Stimulated activated naive CD8-positive, alpha-beta T cell treated with anti-CD3 and anti-CD28 coated beads, Interleukin-15, amount 100 ng/mL, for 72 hours (primary cell): ENCODE measurements at regions not wholly inside any gene's neighbourhood (a gene's known extent, or its start where the extent isn't known, plus 50 kb on each side); places are given as distances from the start of the nearest gene placed in this dataset.

Experiments
- ATAC-seq: fragments of 150-1000 bp; cut with Tn5 transposase; 2 replicates; pipeline ENCODE4 v1.10.0; 2021; ENCODE audit warnings: mild to moderate bottlenecking, moderate library complexity
- DNase-seq, 2 donors: peaks; one replicate each; pipeline ENCODE4 v3.0.0; 2021 to 2022
- H3K27ac Mint-ChIP-seq, 2 donors: one replicate each; pipeline ENCODE4 v1.8.0; 2022; ENCODE audit warnings: mild to moderate bottlenecking in 2 of 2, mixed read lengths in 2 of 2, moderate library complexity in 2 of 2
- H3K27me3 Mint-ChIP-seq: one replicate; pipeline ENCODE4 v1.8.0; 2022; ENCODE audit warnings: mixed read lengths
- H3K4me1 Mint-ChIP-seq: one replicate; pipeline ENCODE4 v1.8.0; 2022; ENCODE audit warnings: mild to moderate bottlenecking, mixed read lengths
- H3K4me3 Mint-ChIP-seq, 2 donors: one replicate each; pipeline ENCODE4 v1.8.0; 2022; ENCODE audit warnings: mild to moderate bottlenecking in 2 of 2, mixed read lengths in 2 of 2, moderate library complexity in 1 of 2
- H3K9me3 Mint-ChIP-seq, 2 donors: one replicate each; pipeline ENCODE4 v1.8.0; 2022; ENCODE audit warnings: mixed read lengths in 2 of 2

DNA sequence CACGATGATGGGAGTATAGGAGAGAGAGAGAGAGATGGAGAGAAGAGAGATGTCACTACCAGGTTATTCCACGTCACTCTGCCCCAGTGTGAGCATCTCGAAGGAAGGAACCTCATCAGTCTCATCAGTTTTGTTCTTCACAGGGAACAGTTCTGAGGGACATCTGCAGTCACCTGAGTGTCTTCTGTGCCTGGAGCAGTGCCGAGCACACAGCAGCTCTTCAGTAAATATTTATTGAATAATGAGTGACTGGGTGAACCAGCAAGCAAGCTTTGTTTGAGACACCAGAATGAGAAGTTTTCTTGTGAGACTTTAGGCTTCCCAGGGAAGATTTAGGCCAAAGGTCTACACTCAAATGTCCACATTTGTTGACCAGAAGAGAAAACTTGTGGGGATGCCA, 142.4 kb upstream of the IRX3 start:
- ATAC-seq (no peak), DNase-seq (no peak)
- H3K4me3 Mint-ChIP-seq = no peak overlapping the region
- H3K27ac Mint-ChIP-seq = no peak overlapping the region
- H3K27me3 Mint-ChIP-seq = peaks cover 77% of the 10 kb centered on the region
- H3K9me3 Mint-ChIP-seq = peaks cover 8 to 10% of the 10 kb centered on the region in 2 donors
- no peaks in the 10 kb centered on the region for H3K4me1 Mint-ChIP-seq

GRCh38 chr16:54426553-54426849, 139.9 kb upstream of the IRX3 start:
- H3K27me3 Mint-ChIP-seq = peaks cover 57% of the 10 kb centered on the region
- H3K27ac Mint-ChIP-seq = peak overlapping the region in 1 of 2 donors; percentile 37
- ATAC-seq (no peak), DNase-seq (no peak)
- H3K4me3 Mint-ChIP-seq = no peak overlapping the region
- H3K4me1 Mint-ChIP-seq = no peaks in the 10 kb centered on the region
- peaks cover 8 to 10% of the 10 kb centered on the region in 2 donors for H3K9me3 Mint-ChIP-seq

DNA sequence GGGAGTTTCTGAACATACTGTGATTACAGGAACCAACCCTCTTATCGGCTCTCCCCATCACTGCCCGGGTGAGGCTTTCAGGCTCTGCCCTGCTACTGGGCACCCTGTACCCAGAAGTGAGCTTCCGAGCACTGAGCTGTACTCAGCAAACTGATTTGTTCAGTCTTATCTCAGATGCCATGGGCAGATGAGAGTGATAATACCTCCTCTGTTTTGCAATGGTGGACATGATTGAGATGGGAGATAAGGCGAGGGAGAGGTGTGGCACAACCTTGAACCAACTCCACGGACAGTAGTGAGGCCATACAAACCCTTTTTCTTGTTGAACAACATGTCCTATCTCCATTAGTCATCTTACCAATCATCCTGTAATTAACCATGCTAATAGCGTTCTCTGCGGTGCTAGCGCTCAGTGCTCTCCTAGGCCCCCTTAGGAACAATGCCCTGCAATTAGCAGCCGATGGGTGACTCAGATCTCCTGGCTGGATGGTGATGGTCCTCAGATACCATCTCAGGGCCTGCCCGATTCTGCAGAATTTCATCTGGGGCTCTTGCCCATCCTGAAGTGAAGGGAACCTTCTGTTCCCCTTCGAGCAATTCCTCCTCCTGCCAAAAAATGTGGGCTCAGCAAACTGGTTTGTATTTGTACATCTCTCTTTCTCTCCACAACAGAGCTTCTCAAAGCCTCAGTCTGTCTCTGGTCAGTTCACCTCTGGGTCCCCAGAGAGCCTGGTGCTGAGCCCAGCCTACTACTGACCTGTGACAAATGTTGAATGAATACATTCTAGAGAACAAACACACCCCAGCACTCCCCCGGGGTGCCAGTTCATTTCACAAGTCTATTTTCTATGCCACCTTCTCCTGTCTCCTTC, 139.3 kb upstream of the IRX3 start:
- H3K4me1 Mint-ChIP-seq = no peaks in the 10 kb centered on the region
- ATAC-seq (no peak), DNase-seq (no peak)
- H3K4me3 Mint-ChIP-seq = no peak overlapping the region
- no peak overlapping the region for H3K27ac Mint-ChIP-seq
- H3K9me3 Mint-ChIP-seq = peaks cover 8 to 10% of the 10 kb centered on the region in 2 donors
- H3K27me3 Mint-ChIP-seq = peaks cover 51% of the 10 kb centered on the region

DNA sequence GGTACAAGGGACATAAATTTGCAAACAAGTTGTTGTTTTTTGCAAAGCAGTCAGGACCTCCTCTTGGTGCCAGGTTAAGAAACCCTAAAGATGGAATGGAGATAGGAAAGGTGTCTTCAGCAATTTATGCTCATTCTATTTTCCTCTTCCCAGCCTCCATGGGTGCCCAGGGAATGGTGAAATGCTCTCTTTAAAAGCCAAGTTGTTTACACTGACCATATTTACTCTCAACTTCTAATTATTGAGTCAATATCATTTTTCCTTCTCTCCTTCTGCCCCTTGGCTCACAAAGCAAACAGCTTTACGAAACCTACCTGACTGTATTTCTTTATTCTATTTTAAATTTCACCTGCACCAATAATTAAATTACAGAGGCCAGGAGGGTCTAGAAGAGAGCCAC, 138.5 kb upstream of the IRX3 start:
- no peak for DNase-seq
- H3K27me3 Mint-ChIP-seq = peaks cover 43% of the 10 kb centered on the region
- H3K27ac Mint-ChIP-seq = no peak overlapping the region
- peaks cover 5 to 8% of the 10 kb centered on the region in 2 donors for H3K9me3 Mint-ChIP-seq
- no peak overlapping the region for H3K4me3 Mint-ChIP-seq
- ATAC-seq = no peak
- H3K4me1 Mint-ChIP-seq = no peaks in the 10 kb centered on the region

- ATAC-seq = no peak
- Mint-ChIP-seq H3K27me3 (peaks cover 35% of the 10 kb centered on the region), H3K9me3 (peaks cover 4 to 6% of the 10 kb centered on the region in 2 donors), H3K4me3 (no peak overlapping the region), H3K27ac (no peak overlapping the region), H3K4me1 (no peaks in the 10 kb centered on the region)
- DNase-seq = no peak
Observed at GRCh38 chr16:54424043-54424451, 137.5 kb upstream of the IRX3 start.

DNA sequence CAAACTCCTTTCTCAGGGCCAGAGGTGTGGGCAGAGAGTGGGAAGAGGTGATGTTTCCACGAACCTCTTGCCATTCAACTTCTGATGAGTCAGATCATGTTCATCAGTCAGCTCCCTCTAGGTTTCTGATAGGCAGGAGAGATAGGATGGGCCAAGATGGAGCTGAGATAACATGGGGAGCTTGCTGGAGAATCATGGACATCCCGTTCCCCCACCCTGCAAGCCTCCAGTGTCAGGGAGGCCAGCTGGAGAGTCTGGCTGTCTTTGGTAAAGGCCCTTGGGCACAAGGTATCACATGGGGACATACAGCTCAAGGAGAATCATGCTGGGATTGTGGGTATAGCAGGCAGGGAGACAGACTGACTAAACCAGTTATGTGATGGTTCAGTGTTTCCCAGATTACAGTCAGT, 136.0 kb upstream of the IRX3 start:
- DNase-seq = no peak

GRCh38 chr16:54422159-54422558, 135.6 kb upstream of the IRX3 start:
- peaks cover 20% of the 10 kb centered on the region for H3K27me3 Mint-ChIP-seq
- H3K4me1 Mint-ChIP-seq = no peaks in the 10 kb centered on the region
- DNase-seq (no peak), ATAC-seq (no peak)
- no peak overlapping the region for H3K27ac Mint-ChIP-seq
- no peak overlapping the region for H3K4me3 Mint-ChIP-seq
- H3K9me3 Mint-ChIP-seq = no peaks in the 10 kb centered on the region

More for the DNA sequence above, 136.0 kb upstream of the IRX3 start:
- no peak overlapping the region for H3K4me3 Mint-ChIP-seq
- H3K9me3 Mint-ChIP-seq = no peaks in the 10 kb centered on the region
- H3K27ac Mint-ChIP-seq = no peak overlapping the region
- ATAC-seq = no peak
- no peaks in the 10 kb centered on the region for H3K4me1 Mint-ChIP-seq
- H3K27me3 Mint-ChIP-seq = peaks cover 23% of the 10 kb centered on the region

DNA sequence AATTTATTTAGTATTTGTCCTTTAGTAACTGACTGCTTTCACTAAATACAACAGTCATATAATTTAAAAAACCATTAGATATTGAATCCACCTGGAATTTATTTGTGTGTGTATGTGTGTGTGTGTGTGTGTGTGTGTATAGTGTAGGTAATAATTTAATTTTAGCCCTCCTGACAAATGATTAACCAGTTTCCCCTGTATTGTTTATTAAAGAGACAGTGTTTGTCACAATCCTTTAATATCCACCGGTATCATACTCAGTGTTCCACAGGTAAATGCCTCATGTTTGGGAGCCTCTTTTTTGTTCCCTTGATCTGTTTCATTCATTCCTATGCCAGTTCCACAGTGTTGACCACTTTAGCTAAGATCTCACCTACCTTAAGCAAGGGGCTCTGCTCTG, 134.6 kb upstream of the IRX3 start:
- no peaks in the 10 kb centered on the region for H3K4me1 Mint-ChIP-seq
- ATAC-seq (no peak), DNase-seq (no peak)
- no peak overlapping the region for H3K4me3 Mint-ChIP-seq
- no peak overlapping the region for H3K27ac Mint-ChIP-seq
- H3K27me3 Mint-ChIP-seq = peaks cover 10% of the 10 kb centered on the region
- no peaks in the 10 kb centered on the region for H3K9me3 Mint-ChIP-seq

DNA sequence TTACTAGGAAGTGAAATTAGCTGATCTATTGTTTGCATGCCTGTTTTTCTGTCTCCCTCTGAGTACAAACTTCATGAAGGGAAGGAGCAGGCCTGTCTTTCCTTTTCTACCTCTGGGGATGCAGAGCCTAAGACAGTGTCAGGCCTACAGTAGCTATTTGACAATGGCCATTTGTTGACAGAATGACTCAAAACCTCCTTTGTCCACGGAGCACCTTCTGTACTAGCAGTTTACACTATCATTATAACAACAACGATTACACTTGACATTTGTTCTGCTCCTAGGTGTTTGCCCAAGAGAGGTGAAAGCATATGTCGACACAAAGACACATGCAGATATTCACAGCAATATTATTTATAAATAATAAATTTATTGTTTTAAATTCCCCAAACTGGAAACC, 132.3 kb upstream of the IRX3 start:
- Mint-ChIP-seq H3K27me3 (peaks cover 9% of the 10 kb centered on the region), H3K4me1 (no peaks in the 10 kb centered on the region), H3K9me3 (no peaks in the 10 kb centered on the region), H3K4me3 (no peak overlapping the region), H3K27ac (no peak overlapping the region)
- no peak for DNase-seq
- ATAC-seq = no peak

DNA sequence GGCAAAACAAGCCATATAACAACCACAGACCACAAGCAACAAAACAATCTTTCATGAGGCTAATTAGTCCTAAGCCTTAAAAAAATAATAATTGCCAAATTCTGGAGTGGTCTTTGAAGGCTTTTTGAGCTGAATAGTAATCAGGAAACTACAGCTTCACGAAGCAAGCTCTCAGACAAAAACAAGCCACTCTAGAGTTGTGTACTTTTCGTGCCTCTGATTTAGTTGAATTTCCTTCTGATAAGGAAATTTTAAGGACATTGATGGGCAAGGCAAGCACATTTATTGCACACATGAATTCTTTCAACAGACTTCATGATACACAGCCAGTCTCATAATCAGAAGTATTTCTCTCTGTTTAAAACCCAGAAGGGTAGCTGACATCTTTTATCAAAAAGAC, 130.8 kb upstream of the IRX3 start:
- H3K27me3 Mint-ChIP-seq = peaks cover 9% of the 10 kb centered on the region
- no peak for DNase-seq
- H3K4me3 Mint-ChIP-seq = no peak overlapping the region
- ATAC-seq = no peak
- H3K27ac Mint-ChIP-seq = no peak overlapping the region
- H3K9me3 Mint-ChIP-seq = no peaks in the 10 kb centered on the region
- H3K4me1 Mint-ChIP-seq = no peaks in the 10 kb centered on the region

GRCh38 chr16:54414671-54415070, 128.1 kb upstream of the IRX3 start:
- H3K27ac Mint-ChIP-seq = no peak overlapping the region
- no peak overlapping the region for H3K4me3 Mint-ChIP-seq
- DNase-seq (no peak), ATAC-seq (no peak)
- no peaks in the 10 kb centered on the region for H3K9me3 Mint-ChIP-seq
- H3K4me1 Mint-ChIP-seq = no peaks in the 10 kb centered on the region
- H3K27me3 Mint-ChIP-seq = peaks cover 18% of the 10 kb centered on the region

- Mint-ChIP-seq H3K27me3 (peaks cover 18% of the 10 kb centered on the region), H3K9me3 (no peaks in the 10 kb centered on the region), H3K27ac (no peak overlapping the region), H3K4me3 (no peak overlapping the region), H3K4me1 (no peaks in the 10 kb centered on the region)
- no peak for DNase-seq
- ATAC-seq = no peak
Observed at GRCh38 chr16:54412777-54413455, 126.3 kb upstream of the IRX3 start.

DNA sequence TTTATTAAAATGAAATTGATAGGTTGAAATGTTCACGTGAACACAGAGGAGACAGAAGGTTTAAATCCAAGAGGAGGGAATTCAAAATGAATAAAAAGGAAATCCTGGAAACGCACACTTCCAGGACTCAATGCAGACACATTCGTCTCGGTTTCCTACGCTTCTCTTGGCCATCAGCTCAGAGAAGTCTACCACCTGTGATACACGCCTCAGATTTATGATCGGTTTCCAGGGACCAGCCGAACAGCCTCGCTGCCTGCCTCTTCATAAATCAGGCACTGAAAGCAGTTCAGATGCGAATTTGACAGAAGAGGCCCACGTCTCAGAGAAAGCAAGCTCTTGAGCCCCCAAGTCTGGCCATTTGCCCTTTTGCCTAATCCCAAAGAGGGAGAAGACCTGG, 125.5 kb upstream of the IRX3 start:
- Mint-ChIP-seq H3K9me3 (no peaks in the 10 kb centered on the region), H3K27ac (no peak overlapping the region), H3K4me3 (no peak overlapping the region), H3K27me3 (peaks cover 18% of the 10 kb centered on the region), H3K4me1 (no peaks in the 10 kb centered on the region)
- ATAC-seq (no peak), DNase-seq (no peak)

DNA sequence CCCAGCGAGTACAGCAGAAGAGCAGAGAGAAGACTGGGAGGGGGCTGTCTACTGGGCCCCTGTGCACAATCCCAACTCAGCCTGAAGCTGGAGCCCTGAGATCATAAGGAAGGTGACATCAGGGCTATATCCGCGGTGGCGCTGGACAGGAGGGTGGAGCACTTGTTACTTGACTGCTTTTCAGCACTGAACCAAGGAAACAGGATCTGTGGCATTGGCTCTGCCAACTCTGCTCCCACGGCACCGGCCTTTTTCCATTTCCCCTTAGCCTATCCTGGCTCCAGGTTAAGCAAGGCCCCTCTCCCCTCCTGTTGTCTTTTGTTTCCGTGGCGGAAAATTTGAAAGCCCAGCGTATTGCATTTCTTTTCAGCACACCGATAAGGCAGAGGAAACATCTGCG, 125.0 kb upstream of the IRX3 start:
- ATAC-seq = no peak
- H3K27ac Mint-ChIP-seq = no peak overlapping the region
- no peaks in the 10 kb centered on the region for H3K4me1 Mint-ChIP-seq
- DNase-seq = no peak
- no peaks in the 10 kb centered on the region for H3K9me3 Mint-ChIP-seq
- peaks cover 18% of the 10 kb centered on the region for H3K27me3 Mint-ChIP-seq
- H3K4me3 Mint-ChIP-seq = no peak overlapping the region

- no peak overlapping the region for H3K4me3 Mint-ChIP-seq
- DNase-seq (no peak), ATAC-seq (no peak)
- no peak overlapping the region for H3K27ac Mint-ChIP-seq
- H3K4me1 Mint-ChIP-seq = no peaks in the 10 kb centered on the region
- H3K27me3 Mint-ChIP-seq = peaks cover 17% of the 10 kb centered on the region
- H3K9me3 Mint-ChIP-seq = no peaks in the 10 kb centered on the region
Observed at GRCh38 chr16:54409982-54410381, 123.4 kb upstream of the IRX3 start.

DNA sequence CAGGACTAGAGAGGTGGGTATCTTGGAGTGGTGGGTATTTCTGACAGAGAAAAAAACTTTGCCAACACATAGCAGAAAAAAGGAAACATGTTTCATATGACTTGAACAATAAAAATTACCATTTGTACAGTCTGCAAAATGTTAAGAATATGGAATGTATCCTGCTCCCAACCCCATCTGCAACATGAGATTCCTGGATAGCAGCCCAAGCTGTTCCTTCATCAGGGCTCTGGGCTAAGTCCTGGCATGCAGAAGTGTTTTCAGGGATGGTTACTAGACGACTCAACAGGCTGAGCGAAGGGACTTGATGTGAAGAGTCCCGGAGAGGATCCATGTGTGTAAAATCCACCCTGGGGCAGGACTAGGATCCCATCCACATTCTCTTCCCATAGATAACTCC, 121.0 kb upstream of the IRX3 start:
- no peaks in the 10 kb centered on the region for H3K9me3 Mint-ChIP-seq
- ATAC-seq (no peak), DNase-seq (no peak)
- peaks cover 9% of the 10 kb centered on the region for H3K27me3 Mint-ChIP-seq
- no peak overlapping the region for H3K27ac Mint-ChIP-seq
- no peak overlapping the region for H3K4me3 Mint-ChIP-seq
- H3K4me1 Mint-ChIP-seq = no peaks in the 10 kb centered on the region
